Heart right ventricle (tissue), 16 donors: ENCODE measurements at regions not wholly inside any gene's neighbourhood (a gene's known extent, or its start where the extent isn't known, plus 50 kb on each side); places are given as distances from the start of the nearest gene placed in this dataset.

Experiments used
- ATAC-seq, 8 donors: fragments of 200-7000 bp; cut with Tn5 transposase; one replicate each; pipeline ENCODE4 v1.9.1; 2020; ENCODE audit warnings: mild to moderate bottlenecking in 8 of 8, moderate library complexity in 8 of 8, moderate number of reproducible peaks in 1 of 8
- DNase-seq, 2 donors: peaks; one replicate each; pipeline ENCODE4 v3.0.0-alpha.2; 2020
- H3K27ac ChIP-seq, 10 donors: fragments of 200-600 bp; sonication (generic) in 2 of 10; one replicate each; pipeline versions ENCODE4 v1.5.0 to v1.8.0; 2020 to 2022; ENCODE audit warnings: mild to moderate bottlenecking in 3 of 10
- H3K27me3 ChIP-seq, 7 donors: fragments of 200-600 bp; one replicate each; pipeline ENCODE4 v1.8.0; 2021 to 2022; ENCODE audit warnings: mild to moderate bottlenecking in 2 of 7
- H3K36me3 ChIP-seq, 9 donors: fragments of 200-600 bp; sonication (generic) in 1 of 9; one replicate each; pipeline versions ENCODE4 v1.5.0 to v1.8.0; 2020 to 2022; ENCODE audit warnings: mild to moderate bottlenecking in 2 of 9
- H3K4me1 ChIP-seq, 9 donors: fragments of 200-600 bp; sonication (generic) in 1 of 9; one replicate each; pipeline versions ENCODE4 v1.5.0 to v1.8.0; 2020 to 2022; ENCODE audit warnings: mild to moderate bottlenecking in 4 of 9
- H3K4me3 ChIP-seq, 10 donors: fragments of 200-600 bp; sonication (generic) in 2 of 10; one replicate each; pipeline versions ENCODE4 v1.5.0 to v1.8.0; 2020 to 2022; ENCODE audit warnings: mild to moderate bottlenecking in 7 of 10, moderate library complexity in 2 of 10
- H3K9me3 ChIP-seq, 11 donors: fragments of 200-600 bp in 10 of 11; sonication (generic) in 2 of 11; one replicate each; pipeline versions ENCODE4 v1.5.0 to v1.8.0; 2013 to 2022; ENCODE audit warnings: mild to moderate bottlenecking in 2 of 11, control low read depth in 1 of 11, moderate library complexity in 1 of 11
- WGBS, 2 donors: extraction: QIAGEN DNeasy Blood & Tissue Kit; methylation state at CpG; one replicate each; pipeline ENCODE4 v1.1.7; 2013; ENCODE audit warnings: inconsistent platforms in 1 of 2; 5-methylcytosine and 5-hydroxymethylcytosine counted together
- intact Hi-C, 10 donors: fragments of 100-400 bp; cut with DNase I; formaldehyde crosslinking; loops; one replicate each; pipeline versions ENCODE4 v1.11.1 to v1.14.2; 2022
- TF ChIP-seq, protein P1 (sequence below), 9 donors: fragments of 200-600 bp; sonication (generic) in 2 of 9; IDR thresholded peaks; one replicate each; pipeline versions ENCODE4 v1.5.0 to v1.8.0; 2021 to 2022; ENCODE audit warnings: antibody characterized with exemption in 9 of 9, mild to moderate bottlenecking in 5 of 9, moderate library complexity in 1 of 9
- donor health status: Arrhythmogenic right ventricular cardiomyopathy.
- donor health status: ischemic (EF 13 %, LVEDD 7.1; RV severe dilation, severe dysfunction).
- donor health status: healthy with polysubstance abuse.
- donor health status: DM: no; HTN: yes; CAD: no.
- donor health status: DM: no; HTN: no; CAD: no.
- donor health status: ischemic (EF 25% LVEDD 6.9; RV normal size, moderate dysfunction).
- donor health status: ischemic (EF 25% LVEDD 5.7; RV mildly dilated, moderate dysfunction).
- donor health status: healthy.
- donor health status: DM: yes; HTN: yes; CAD: no.
- donor health status: Ischemic cardiomyopathy.
- donor health status: ischemic (EF 35%, LVEDD 5.7; RV mildly dilated, moderate dysfunction).
- donor health status: nonischemic (EF 11% LVEDD 7.7; RV severe dilation, severe dysfunction).
- donor health status: DM: yes; HTN: yes; CAD: no.
- donor health status: PGD.
- donor health status: ischemic (EF 29% LVEDD 5.4; RV normal size, mild dysfunction).
- donor health status: nonischemic (EF 23%, LVEDD 6.1; RV moderate dilation, normal function).

DNA sequence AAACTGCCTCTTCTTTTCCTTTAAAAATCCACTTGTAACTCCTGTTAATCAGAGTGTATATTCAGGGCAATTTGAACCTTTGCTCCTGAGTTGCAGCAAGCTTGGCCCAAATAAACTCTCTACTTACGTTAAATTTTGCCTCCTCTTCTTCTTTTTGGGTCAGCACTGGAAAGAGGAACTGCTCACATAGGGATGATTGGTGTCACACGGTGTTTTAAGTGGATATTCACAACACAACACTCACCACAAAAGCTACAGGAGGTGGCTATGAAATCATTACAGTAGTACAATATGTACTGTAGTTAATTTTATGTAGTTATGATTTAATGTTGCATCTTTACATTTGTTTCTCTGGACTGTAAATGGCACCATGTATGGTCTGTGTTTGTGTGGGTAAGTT, 96.8 kb upstream of the DOCK9 start:
- WGBS, 2 donors: 87 to 89% methylated on average over 2 of the region's 2 CpGs
- Histone ChIP-seq H3K4me3 (no peak overlapping the region), H3K9me3 (peaks cover 0 to 12% (median 0%) of the 10 kb centered on the region in 11 donors), H3K27ac (no peak overlapping the region), H3K4me1 (peaks cover 0 to 20% (median 6%) of the 10 kb centered on the region in 9 donors), H3K27me3 (peaks cover 0 to 63% (median 0%) of the 10 kb centered on the region in 7 donors), H3K36me3 (no peaks in the 10 kb centered on the region)
- no peak for ATAC-seq
- DNase-seq: no peak
- TF ChIP-seq, protein P1, sequence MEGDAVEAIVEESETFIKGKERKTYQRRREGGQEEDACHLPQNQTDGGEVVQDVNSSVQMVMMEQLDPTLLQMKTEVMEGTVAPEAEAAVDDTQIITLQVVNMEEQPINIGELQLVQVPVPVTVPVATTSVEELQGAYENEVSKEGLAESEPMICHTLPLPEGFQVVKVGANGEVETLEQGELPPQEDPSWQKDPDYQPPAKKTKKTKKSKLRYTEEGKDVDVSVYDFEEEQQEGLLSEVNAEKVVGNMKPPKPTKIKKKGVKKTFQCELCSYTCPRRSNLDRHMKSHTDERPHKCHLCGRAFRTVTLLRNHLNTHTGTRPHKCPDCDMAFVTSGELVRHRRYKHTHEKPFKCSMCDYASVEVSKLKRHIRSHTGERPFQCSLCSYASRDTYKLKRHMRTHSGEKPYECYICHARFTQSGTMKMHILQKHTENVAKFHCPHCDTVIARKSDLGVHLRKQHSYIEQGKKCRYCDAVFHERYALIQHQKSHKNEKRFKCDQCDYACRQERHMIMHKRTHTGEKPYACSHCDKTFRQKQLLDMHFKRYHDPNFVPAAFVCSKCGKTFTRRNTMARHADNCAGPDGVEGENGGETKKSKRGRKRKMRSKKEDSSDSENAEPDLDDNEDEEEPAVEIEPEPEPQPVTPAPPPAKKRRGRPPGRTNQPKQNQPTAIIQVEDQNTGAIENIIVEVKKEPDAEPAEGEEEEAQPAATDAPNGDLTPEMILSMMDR (IDR thresholded peaks at IDR 0.05): no peak
- intact Hi-C loops: no loop called here

DNA sequence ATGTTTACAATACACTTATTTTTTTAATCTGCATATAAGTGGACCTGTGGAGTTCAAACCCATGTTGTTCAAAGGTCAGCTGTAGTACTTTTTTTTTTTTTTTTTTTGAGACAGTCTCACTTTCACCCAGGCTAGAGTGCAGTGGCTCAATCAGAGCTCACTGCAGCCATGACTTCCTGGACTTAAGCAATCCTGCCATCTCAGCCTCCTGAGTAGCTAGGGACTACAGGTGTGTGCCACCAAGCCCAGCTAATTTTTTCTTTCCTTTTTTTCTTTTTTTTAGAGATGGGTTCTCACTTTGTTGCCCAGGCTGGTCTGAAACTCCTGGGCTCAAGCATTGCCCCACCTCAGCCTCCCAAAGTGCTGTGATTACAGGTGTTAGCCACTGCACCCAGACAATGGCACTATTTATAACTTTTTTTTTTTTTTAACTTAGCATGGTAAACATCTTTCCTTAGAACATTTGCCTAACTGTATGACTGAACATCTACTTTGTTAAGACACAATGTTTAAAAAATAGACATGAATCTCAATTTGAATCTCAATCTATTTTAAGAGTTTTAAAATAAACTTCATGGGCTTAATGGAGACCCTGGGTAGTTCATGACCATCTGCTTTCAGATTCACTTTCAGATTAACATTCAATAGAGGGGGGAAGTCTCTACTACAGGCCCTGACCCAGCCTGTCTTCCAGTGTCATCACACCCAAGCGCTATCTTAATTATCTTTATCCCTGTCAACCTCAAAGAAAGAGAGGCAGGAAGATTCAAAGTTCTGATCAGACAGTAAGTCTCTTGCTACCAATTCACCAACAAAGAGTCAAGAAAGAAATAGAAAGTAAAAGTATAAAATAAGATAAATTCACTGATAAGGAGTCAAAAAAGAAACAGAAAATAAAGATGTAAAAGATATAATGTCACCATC, 97.7 kb upstream of the DOCK9 start:
- TF ChIP-seq, protein P1 (IDR thresholded peaks at IDR 0.05): no peak
- Histone ChIP-seq H3K4me1 (peaks cover 0 to 28% (median 6%) of the 10 kb centered on the region in 9 donors), H3K27me3 (peaks cover 0 to 62% (median 0%) of the 10 kb centered on the region in 7 donors), H3K36me3 (no peaks in the 10 kb centered on the region), H3K27ac (peak overlapping the region in 1 of 10 donors; percentile 45), H3K4me3 (no peak overlapping the region), H3K9me3 (peaks cover 0 to 12% (median 0%) of the 10 kb centered on the region in 11 donors)
- 60 to 76% methylated on average over 1 of the region's 1 CpG for WGBS, 2 donors
- intact Hi-C loops: no loop called here
- DNase-seq (no peak), ATAC-seq (no peak)

DNA sequence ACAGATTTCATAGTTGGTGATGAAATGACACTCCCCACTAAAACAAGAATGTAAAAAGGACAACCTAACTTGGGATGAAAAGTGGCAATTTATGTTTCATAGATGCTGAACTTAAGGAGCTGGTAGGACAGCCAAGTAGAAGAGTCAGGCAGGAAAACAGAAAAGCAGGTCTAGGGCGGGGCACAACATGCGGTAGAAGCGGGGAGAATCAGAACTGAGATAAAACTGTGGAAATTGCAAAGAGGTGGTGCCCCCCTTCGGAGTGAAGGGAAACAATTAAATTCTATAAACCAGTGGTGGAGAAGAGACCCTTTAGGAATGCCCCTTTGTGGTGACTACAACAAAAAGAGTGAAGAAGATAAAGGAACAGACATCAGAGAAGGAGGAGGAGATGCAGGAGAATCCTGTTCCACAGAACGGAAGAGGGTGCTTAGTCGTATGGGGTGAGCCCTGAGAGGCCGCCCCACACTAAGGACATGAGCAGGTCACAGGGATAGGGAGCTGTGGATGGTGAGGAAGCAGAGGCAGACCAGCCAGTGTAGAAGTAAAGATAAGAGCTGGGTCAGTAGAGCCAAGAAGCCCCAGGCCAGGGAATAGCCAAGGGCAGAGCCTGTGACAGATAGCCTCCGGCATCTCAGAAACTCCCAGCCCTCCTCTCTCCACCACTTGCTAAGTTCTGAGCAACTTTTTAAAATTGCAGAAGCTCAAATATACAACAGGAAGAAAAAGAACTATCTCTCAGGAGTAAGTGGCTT, 100.3 kb upstream of the DOCK9 start:
- Histone ChIP-seq H3K4me1 (peaks cover 0 to 34% (median 6%) of the 10 kb centered on the region in 9 donors), H3K27ac (no peak overlapping the region), H3K9me3 (peaks cover 0 to 11% (median 0%) of the 10 kb centered on the region in 11 donors), H3K4me3 (no peak overlapping the region), H3K27me3 (peaks cover 0 to 68% (median 0%) of the 10 kb centered on the region in 7 donors), H3K36me3 (no peaks in the 10 kb centered on the region)
- intact Hi-C loops: no loop called here
- TF ChIP-seq, protein P1 (IDR thresholded peaks at IDR 0.05): no peak
- DNase-seq (no peak), ATAC-seq (no peak)
- 87% methylated on average over 8 of the region's 8 CpGs for WGBS, 2 donors

DNA sequence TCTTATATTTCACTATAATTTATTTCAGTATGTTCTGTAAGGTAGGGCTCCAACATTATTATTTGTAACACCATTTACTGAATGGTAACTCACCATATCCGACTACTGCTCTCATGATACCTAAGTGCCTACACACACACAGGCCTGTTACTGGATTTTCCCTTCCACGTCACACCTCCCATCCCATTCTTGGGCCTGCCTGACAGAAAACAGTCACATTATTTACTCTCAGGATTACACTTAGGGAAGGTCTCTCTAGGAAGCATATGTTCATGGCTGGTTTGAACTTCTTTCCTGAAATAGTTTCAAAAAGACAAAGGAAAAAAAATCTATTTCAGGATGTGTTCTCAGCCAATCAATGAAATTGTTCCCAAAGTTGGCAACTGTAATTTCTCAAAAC, 102.3 kb upstream of the DOCK9 start:
- Histone ChIP-seq H3K27ac (peak overlapping the region in 1 of 10 donors; percentile 33), H3K4me1 (peaks cover 0 to 47% (median 17%) of the 10 kb centered on the region in 9 donors), H3K27me3 (peaks cover 0 to 71% (median 0%) of the 10 kb centered on the region in 7 donors), H3K9me3 (no peaks in the 10 kb centered on the region), H3K36me3 (no peaks in the 10 kb centered on the region), H3K4me3 (no peak overlapping the region)
- DNase-seq (no peak), ATAC-seq (peak in 1 of 8 donors; percentile 25)
- intact Hi-C loops: no loop called here
- TF ChIP-seq, protein P1 (IDR thresholded peaks at IDR 0.05): no peak
- 80 to 87% methylated on average over 2 of the region's 2 CpGs for WGBS, 2 donors
